Prostate gland (tissue), 2 donors: ENCODE measurements at regions not wholly inside any gene's neighbourhood (a gene's known extent, or its start where the extent isn't known, plus 50 kb on each side); places are given as distances from the start of the nearest gene placed in this dataset.

Source experiments
- DNase-seq: peaks from one replicate; pipeline ENCODE4 v3.0.0-alpha.2; 2019; ENCODE audit warnings: low spot score
- H3K27ac ChIP-seq, 2 donors: fragments of 200-600 bp; sonication (generic); 2 replicates each; pipeline ENCODE4 v1.5.1; 2017 to 2019
- H3K27me3 ChIP-seq: fragments of 200-600 bp; sonication (generic); replicated peaks from 2 replicates; pipeline ENCODE4 v1.5.1; 2019; ENCODE audit not compliant: insufficient read depth
- H3K36me3 ChIP-seq, 2 donors: fragments of 200-600 bp; sonication (generic); 1 replicate in 1 of 2; 2 replicates in 1 of 2; pipeline versions ENCODE4 v1.5.1 to v1.8.1; 2017 to 2019
- H3K4me1 ChIP-seq: fragments of 200-600 bp; sonication (generic); replicated peaks from 2 replicates; pipeline ENCODE4 v1.5.1; 2019
- H3K4me3 ChIP-seq, 2 donors: fragments of 200-600 bp; sonication (generic); 2 replicates each; pipeline ENCODE4 v1.5.1; 2017 to 2019
- H3K9me3 ChIP-seq: fragments of 200-600 bp; sonication (generic); 2 replicates; pipeline ENCODE4 v1.5.1; 2017
- POLR2A ChIP-seq: fragments of 450-650 bp; IDR thresholded peaks from one replicate; pipeline ENCODE4 v1.6.1; 2016; ENCODE audit warnings: antibody characterized with exemption, mild to moderate bottlenecking
- POLR2AphosphoS5 ChIP-seq: sonication (generic); formaldehyde crosslinking; IDR thresholded peaks from one replicate; pipeline ENCODE4 v1.6.1; 2017; ENCODE audit warnings: antibody characterized with exemption
- WGBS: methylation state at CpG from one replicate; pipeline ENCODE4 v1.1.5; 2018; 5-methylcytosine and 5-hydroxymethylcytosine counted together
- intact Hi-C: fragments of 100-400 bp; cut with DNase I; formaldehyde crosslinking; loops from one replicate; pipeline ENCODE4 v1.14.2; 2022
- TF ChIP-seq, protein P1 (sequence below), 4 experiments: fragments of 200-600 bp in 2 of 4; fragments of 450-650 bp in 2 of 4; sonication (generic) in 2 of 4; IDR thresholded peaks; 1 replicate in 3 of 4; 2 replicates in 1 of 4; pipeline ENCODE4 v1.5.1; 2016 to 2019; ENCODE audit warnings: antibody characterized with exemption in 4 of 4, mild to moderate bottlenecking in 2 of 4, moderate library complexity in 2 of 4

DNA sequence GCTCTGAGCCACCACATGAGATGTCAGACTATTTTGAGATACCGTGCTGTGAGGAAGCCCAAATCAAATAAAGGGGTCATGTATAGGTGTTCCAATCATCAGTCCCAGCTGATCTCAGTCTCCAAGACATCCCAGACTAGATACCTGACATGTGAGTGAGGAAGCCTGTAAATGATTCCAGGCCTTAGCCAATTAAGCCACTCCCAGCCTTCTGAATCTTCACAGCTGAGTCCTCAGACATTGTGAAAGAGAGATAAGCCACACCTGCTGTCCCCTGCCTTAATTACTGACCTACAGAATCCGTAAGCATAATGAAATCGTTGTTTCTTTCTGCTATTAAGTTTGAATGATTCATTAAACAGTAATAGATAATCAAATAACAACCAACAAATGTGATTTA lies 671.4 kb downstream of the ZNF674 start:
- WGBS: 63% methylated on average over 2 of the region's 3 CpGs
- DNase-seq: no peak
- H3K36me3 ChIP-seq: no peaks in the 10 kb centered on the region
- H3K4me1 ChIP-seq: no peaks in the 10 kb centered on the region
- H3K9me3 ChIP-seq: no peaks in the 10 kb centered on the region
- intact Hi-C loops: no loop called here
- no peak for TF ChIP-seq POLR2A
- TF ChIP-seq POLR2AphosphoS5: no peak
- TF ChIP-seq, protein P1, sequence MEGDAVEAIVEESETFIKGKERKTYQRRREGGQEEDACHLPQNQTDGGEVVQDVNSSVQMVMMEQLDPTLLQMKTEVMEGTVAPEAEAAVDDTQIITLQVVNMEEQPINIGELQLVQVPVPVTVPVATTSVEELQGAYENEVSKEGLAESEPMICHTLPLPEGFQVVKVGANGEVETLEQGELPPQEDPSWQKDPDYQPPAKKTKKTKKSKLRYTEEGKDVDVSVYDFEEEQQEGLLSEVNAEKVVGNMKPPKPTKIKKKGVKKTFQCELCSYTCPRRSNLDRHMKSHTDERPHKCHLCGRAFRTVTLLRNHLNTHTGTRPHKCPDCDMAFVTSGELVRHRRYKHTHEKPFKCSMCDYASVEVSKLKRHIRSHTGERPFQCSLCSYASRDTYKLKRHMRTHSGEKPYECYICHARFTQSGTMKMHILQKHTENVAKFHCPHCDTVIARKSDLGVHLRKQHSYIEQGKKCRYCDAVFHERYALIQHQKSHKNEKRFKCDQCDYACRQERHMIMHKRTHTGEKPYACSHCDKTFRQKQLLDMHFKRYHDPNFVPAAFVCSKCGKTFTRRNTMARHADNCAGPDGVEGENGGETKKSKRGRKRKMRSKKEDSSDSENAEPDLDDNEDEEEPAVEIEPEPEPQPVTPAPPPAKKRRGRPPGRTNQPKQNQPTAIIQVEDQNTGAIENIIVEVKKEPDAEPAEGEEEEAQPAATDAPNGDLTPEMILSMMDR (IDR thresholded peaks at IDR 0.05): no peak
- no peak overlapping the region for H3K4me3 ChIP-seq
- no peaks in the 10 kb centered on the region for H3K27me3 ChIP-seq
- no peak overlapping the region for H3K27ac ChIP-seq

DNA sequence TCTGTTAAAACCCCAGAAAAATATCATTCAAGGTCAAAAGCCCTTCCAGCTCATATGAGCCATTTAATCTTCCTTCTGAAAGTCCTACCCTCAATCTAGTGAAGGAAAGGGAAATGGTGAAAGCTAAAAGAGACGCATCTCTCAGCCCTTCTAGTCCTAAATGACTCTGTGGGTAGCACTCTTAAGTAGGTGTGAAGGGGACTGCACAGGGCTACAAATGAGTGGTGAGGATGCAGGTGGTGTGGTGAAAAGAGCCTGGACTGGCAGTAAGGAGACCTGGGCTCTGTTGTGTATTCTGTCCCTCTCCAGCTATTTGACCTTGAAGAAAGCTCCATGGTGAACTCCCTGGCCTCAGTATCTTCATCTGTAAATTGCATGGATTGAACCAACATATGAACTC lies 671.8 kb upstream of the DIPK2B start:
- Histone ChIP-seq H3K4me1 (no peaks in the 10 kb centered on the region), H3K36me3 (no peaks in the 10 kb centered on the region), H3K4me3 (no peak overlapping the region), H3K27me3 (no peaks in the 10 kb centered on the region), H3K9me3 (no peaks in the 10 kb centered on the region), H3K27ac (no peak overlapping the region)
- no peak for DNase-seq
- whole genome bisulfite sequencing: 94% methylated on average over 1 of the region's 1 CpG
- intact Hi-C loops: no loop called here
- TF ChIP-seq POLR2A (no peak), POLR2AphosphoS5 (no peak)
- TF ChIP-seq, protein P1 (IDR thresholded peaks at IDR 0.05): no peak

DNA sequence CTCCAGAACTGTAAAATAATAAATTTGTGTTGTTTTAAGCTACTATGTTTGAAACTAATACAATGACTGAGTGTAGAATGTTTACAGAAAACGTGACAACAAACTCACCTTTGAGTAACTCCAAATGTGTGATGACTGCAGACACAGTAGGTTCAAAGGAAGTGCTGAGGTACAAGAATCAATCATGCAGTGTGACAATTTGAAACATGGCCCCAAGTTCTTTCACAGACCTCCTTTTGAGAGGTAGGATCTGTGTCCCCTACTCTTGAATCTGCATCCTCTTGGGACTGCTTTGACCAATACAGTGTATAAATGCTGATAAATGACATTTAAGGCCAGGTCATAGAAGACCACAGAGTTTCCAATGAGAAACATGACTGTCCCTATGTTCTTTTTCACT lies 667.7 kb upstream of the DIPK2B start:
- Histone ChIP-seq H3K27me3 (no peaks in the 10 kb centered on the region), H3K4me3 (no peak overlapping the region), H3K27ac (no peak overlapping the region), H3K36me3 (no peaks in the 10 kb centered on the region), H3K4me1 (no peaks in the 10 kb centered on the region), H3K9me3 (no peaks in the 10 kb centered on the region)
- WGBS: 46% methylated on average over 1 of the region's 1 CpG
- no peak for DNase-seq
- intact Hi-C loops: no loop called here
- TF ChIP-seq POLR2A: no peak
- TF ChIP-seq, protein P1 (IDR thresholded peaks at IDR 0.05): no peak
- no peak for TF ChIP-seq POLR2AphosphoS5

DNA sequence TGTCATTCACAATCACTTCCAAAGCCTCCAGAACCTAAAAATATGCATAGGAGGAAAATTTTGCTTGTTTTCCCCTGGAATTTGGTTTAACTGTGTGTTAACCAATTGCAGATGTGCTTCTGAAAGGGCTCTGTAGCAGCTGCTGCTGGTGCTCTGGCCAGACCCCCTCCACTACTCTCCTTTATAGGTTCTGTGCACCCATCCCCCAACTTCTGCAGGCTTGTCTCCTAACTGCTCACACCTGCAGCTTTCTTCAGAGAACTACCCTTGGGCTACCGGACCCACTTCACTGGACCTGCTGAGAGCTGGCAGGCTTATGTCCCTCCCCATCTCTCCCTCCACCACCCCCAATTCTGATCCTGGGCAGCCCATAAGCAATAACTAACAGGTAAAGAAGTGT lies 662.1 kb upstream of the DIPK2B start:
- intact Hi-C loops: no loop called here
- WGBS: 55% methylated on average over 1 of the region's 1 CpG
- Histone ChIP-seq H3K27me3 (no peaks in the 10 kb centered on the region), H3K4me1 (no peaks in the 10 kb centered on the region), H3K9me3 (no peaks in the 10 kb centered on the region), H3K27ac (no peak overlapping the region), H3K4me3 (no peak overlapping the region), H3K36me3 (no peaks in the 10 kb centered on the region)
- TF ChIP-seq, protein P1 (IDR thresholded peaks at IDR 0.05): no peak
- TF ChIP-seq POLR2A: no peak
- TF ChIP-seq POLR2AphosphoS5: no peak
- no peak for DNase-seq

DNA sequence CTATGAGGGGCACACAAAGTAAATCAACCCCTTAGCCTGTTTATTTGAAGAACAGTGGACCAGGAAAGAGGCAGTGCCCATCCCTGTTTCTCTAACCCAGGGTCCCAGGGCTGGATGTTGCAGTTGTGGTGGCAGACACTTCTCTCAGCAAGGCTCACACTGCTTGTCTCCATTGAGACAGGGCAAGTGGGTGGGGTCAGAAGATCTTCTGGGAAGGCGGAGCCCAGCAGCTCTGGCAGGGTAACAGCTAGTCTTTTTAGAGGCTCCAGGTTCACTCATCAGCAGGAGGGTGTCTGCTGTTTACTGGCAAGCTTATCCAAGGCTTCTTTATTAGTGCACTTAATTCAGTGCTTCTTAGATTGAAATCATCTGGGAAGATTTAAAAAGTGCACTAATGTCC lies 659.8 kb upstream of the DIPK2B start:
- no peaks in the 10 kb centered on the region for H3K9me3 ChIP-seq
- no peak overlapping the region for H3K4me3 ChIP-seq
- H3K4me1 ChIP-seq: no peaks in the 10 kb centered on the region
- H3K27ac ChIP-seq: no peak overlapping the region
- intact Hi-C loops: no loop called here
- TF ChIP-seq POLR2AphosphoS5 (no peak), POLR2A (no peak)
- TF ChIP-seq, protein P1 (IDR thresholded peaks at IDR 0.05): no peak
- WGBS: 73% methylated on average over 1 of the region's 1 CpG
- H3K27me3 ChIP-seq: no peaks in the 10 kb centered on the region
- H3K36me3 ChIP-seq: no peaks in the 10 kb centered on the region
- DNase-seq: no peak
